CD4-positive, alpha-beta T cell treated with Interleukin-6 at 100 ng/mL for 8 hours (primary cell): ENCODE measurements at regions not wholly inside any gene's neighbourhood (a gene's known extent, or its start where the extent isn't known, plus 50 kb on each side); places are given as distances from the start of the nearest gene placed in this dataset.

ENCODE experiments used
- DNase-seq: peaks from one replicate; pipeline ENCODE4 v3.0.0-alpha.2; 2020; ENCODE audit warnings: mixed read lengths, low spot score

- DNase-seq, result no peak
Measured at GRCh38 chr6:8276148-8276547, 159.2 kb downstream of the SLC35B3 start.

DNA sequence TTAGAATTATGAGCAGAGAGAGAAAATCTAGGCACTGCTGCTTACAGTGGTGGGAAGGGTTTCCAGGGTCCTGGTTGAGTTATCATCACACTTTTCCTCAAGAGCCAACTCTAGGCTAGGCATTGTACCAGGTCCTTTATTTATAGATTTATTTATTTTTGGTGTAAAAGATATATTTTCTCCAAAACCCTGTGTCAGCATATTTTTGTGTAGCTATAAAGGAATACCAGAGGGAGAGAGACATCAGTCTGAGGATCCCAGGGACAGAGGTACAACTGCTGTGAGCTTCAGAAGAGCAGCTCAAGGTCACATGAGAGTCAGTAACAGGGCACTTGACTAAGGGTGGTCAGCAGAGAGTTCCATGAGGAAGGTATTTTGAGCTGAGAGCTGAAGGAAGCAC lies 159.7 kb downstream of the SLC35B3 start:
- DNase-seq, result no peak

- no peak for DNase-seq
Measured at GRCh38 chr6:8274226-8274625, 161.1 kb downstream of the SLC35B3 start.

- DNase-seq, result no peak
Measured at GRCh38 chr6:8269872-8270454, 165.4 kb downstream of the SLC35B3 start.

DNA sequence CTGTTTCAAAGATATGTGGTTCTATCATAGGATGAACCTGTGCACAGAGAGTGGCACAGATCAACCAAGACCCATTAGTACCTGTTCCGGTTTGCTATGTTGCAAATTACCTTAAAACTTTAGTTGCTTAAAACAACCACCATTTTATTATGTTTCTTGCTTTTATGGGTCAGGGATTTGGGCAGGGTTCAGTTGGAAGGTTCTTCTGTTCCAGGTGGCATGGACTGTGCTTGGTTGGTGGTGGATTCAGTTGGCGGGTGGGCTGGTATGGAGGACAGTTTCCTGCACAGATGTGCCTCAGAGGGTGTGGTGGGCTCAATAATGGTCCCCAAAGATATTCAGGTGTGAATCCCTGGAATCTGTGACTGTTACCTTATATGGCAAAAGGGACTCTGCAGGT lies 166.3 kb downstream of the SLC35B3 start:
- no peak for DNase-seq

GRCh38 chr6:8268606-8269005 lies 166.3 kb upstream of the EEF1E1 start:
- no peak for DNase-seq

DNA sequence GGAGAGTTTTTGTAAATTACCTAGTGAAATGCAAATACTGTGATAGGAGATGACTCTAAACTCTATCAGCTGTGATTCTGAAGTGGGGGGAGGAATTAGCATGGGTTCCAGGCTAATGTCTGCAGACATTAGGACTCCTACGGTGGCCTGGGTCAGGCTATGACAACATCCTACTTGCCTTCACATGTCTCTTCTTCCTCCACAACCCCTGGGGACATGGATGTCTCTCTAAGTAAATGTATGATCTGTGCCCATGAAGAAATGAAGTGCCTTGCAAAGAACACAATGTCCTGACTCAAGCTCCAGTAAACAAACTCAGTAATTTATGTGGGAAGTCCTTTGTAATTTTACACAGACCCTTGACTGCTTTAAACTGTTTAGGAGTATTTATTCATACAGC lies 165.8 kb upstream of the EEF1E1 start:
- DNase-seq, result no peak

GRCh38 chr6:8260610-8261009 lies 158.3 kb upstream of the EEF1E1 start:
- DNase-seq, result no peak

GRCh38 chr6:8246403-8246802 lies 144.1 kb upstream of the EEF1E1 start:
- DNase-seq, result no peak

GRCh38 chr6:8245726-8246125 lies 143.4 kb upstream of the EEF1E1 start:
- DNase-seq, result no peak

DNA sequence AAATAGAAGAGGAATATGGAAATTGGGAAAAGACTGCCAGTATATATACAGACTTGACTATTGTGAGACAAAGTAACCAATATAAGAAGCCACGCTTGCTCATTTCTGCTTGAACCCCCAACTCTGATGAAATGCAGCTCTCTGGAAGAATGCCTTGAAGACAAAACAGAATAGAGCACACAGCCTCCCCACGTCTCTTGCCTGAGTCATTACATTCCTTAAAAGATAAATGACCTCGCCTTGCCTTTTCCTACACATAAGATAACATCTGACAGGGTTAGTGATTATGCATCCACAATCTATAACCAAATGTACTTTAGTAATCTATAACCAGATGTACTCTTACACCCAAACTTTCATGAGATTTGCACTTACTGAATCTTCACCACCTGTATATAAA lies 141.1 kb upstream of the EEF1E1 start:
- no peak for DNase-seq

DNA sequence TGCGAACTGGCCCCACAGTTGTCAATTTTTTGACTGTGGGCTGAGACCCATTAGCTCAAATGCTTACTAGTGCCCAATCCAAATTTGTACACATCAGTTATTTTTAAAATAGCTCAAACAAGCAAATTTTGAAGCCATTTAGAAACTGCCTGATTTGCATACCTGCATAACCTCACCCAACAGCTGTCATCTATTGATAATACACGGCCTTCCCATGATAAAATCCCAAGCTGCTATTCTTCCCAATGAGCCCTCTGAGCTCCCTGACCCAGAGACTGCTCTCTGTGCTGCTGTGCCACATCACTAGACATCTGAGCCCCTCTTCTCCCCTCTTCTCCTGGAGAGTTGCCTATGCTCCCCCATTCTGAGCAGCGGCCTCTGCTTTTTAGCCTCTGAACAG lies 140.5 kb upstream of the EEF1E1 start:
- no peak for DNase-seq

DNA sequence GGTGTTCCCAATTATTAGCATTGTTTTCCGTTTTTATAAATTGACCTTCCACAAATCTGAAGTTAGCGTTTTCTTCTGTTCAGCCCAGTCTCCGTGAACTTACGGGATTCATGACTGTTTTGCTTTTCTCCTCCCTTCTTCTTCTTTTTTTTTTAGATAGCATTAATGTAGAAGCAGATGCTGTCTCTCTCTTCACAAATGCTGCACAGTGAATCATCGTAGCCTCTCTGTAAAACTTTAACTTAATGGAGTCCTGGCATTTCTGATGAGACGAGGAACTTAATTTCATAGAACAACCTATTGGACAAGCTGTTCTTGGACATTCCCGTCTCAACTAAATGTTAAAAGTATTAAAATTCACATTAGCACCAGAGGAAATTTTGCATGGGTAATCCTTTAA lies 138.0 kb upstream of the EEF1E1 start:
- DNase-seq, result no peak

GRCh38 chr6:8238773-8239683 lies 136.7 kb upstream of the EEF1E1 start:
- DNase-seq, result no peak

GRCh38 chr6:8237668-8238067 lies 135.3 kb upstream of the EEF1E1 start:
- no peak for DNase-seq

- no peak for DNase-seq
Measured at GRCh38 chr6:8236956-8237355, 134.6 kb upstream of the EEF1E1 start.

DNA sequence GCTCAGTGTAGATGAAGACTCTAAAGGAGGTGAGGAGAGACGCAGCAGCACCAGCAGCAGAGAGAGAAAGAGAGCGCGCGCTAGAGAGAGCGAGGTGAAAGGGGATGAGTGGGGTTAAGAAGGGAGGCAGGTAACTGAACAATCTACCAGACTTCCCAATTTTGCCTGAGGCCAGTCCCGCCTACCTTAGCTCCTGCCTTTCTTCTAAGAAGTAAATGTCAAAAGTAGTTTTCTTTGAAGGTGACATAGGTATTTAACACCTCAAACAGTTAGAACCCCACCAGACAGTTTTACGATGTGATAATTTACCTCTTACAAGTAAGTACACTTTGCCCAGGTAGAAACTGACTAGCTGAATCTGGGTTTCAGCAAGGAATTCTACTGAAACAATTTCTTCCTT lies 132.0 kb upstream of the EEF1E1 start:
- no peak for DNase-seq

- DNase-seq, result no peak
Measured at GRCh38 chr6:8231956-8232355, 129.6 kb upstream of the EEF1E1 start.

DNA sequence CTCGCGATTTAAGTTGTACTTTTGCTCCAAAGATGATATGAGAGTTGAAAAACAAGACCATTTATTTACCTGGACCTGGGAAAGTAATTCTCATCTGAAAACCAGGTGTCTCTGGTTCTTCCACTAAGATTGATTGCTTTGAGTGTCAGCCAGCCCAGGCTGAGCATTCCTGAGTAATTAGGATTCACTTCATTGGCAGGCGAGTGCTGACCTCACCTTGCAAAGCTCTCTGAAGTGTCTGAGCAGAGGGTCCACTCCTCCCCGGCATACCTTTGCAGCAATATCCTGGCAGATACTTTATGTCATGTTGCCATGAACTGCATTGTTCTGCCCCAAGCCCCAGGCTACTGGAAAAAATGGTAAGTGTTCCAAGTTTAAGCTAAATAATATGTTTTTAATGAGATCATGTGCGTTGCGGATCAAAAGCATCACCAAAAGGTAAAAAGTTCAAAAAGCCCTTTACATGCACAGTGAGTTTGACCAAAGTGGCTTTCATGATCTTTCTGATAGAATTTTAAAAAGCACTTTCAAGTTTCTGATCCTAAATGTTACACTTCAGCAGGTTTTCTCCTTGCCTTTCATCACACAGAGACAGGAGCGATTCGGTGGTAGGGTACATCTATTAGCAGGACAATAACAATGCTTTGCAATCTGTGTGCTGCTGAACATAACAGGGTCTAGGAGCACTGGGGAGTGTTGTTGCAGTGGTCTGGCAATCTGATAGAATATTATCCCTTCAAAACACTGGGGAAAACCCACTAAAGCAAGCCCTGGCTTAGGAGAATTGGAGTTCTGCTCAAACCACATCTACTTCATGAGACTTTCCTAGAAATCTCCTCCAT lies 127.8 kb upstream of the EEF1E1 start:
- DNase-seq, result no peak

- no peak for DNase-seq
Measured at GRCh38 chr6:8225113-8225512, 122.8 kb upstream of the EEF1E1 start.

GRCh38 chr6:8223678-8224077 lies 121.3 kb upstream of the EEF1E1 start:
- no peak for DNase-seq

- peak; percentile 6 for DNase-seq
Measured at GRCh38 chr6:8219352-8219943, 117.1 kb upstream of the EEF1E1 start.
